DMS53 treated with DMSO at 0.1 percent for 48 hours (cell line): ENCODE measurements at regions not wholly inside any gene's neighbourhood (a gene's known extent, or its start where the extent isn't known, plus 50 kb on each side); places are given as distances from the start of the nearest gene placed in this dataset.

Experiments
- DNase-seq: peaks from one replicate; lab custom pipeline; 2025; ENCODE audit not compliant: unreplicated experiment; lab: John Stamatoyannopoulos, UW

DNA sequence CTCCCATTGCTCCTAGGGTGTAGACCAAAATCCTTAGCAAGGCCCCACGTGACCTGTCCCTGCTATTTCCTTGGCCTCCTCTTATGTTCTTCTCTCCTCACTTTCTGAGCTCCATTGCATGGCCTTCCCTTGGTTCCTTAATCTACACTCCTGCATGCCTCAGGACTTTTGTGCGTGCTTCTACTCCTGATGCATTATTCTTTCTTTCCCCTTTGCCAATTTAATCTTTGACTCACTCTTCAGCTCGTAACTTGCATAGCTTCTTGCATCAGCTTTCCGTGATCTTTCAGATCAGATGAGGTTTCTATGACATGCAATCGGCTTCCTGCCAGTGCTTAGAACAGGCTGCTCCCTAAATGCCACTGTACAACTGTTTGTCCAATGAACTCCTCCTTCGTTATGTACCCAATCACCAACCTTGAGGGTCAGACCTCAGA is 261.6 kb upstream of the CADM1 start:
- no peak for DNase-seq

DNA sequence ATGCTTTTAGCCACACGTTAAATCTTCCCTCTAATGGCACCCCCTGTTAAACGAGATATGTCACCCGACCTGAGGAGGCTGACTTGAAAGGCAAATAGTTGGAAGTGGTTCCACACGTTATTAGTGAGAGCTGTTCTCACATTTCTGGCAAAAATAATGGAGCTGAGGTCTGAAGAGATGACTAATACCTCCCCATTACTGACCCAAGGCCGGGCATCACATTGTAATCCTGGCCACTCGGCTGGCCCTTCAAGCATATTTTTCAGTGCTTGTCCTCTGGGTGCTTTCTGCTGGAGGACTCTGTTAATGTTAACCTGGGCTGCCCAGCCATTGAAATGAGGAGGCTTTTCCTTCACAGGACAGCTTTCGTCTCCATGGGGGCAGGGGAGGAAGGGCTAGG is 260.0 kb upstream of the CADM1 start:
- DNase-seq: no peak

DNA sequence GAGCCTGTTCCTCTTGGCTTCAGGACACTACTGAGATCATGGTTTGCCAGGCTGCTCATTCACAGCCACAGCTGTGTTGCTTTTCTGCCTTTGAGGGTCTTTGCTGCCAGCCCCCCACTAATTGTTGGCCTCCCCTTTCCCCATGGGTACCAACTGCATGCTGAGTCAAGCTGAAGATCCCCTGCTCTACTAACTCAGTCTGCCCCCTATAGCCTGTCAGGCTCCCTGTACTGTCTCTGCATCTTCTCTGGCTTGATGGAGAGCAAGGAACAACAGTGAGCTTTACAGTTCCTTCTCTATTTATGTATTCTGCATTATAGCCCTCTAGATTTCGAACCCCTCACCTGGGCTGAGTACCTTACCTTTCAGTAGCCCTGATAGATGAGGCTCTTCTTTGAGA is 257.6 kb upstream of the CADM1 start:
- no peak for DNase-seq

DNA sequence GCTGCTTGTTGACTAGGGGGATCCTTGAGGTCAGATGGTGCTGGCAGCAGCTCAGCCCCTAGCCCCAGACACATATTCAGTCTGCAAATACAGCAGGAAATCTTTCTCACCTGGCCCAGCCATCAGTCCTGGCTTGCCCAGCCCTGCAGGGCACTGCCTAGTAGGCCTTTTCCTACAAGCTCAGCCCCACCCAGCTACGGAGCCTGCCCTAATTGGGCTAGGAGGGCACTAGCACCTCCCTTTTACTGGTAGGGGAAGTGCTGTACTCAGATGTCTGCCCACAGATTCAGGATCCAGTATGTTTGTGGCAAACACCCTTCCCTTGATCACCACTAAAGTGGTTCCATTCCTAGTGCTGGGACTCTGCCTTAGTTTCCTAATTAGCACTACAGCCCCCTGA is 257.1 kb upstream of the CADM1 start:
- no peak for DNase-seq

DNA sequence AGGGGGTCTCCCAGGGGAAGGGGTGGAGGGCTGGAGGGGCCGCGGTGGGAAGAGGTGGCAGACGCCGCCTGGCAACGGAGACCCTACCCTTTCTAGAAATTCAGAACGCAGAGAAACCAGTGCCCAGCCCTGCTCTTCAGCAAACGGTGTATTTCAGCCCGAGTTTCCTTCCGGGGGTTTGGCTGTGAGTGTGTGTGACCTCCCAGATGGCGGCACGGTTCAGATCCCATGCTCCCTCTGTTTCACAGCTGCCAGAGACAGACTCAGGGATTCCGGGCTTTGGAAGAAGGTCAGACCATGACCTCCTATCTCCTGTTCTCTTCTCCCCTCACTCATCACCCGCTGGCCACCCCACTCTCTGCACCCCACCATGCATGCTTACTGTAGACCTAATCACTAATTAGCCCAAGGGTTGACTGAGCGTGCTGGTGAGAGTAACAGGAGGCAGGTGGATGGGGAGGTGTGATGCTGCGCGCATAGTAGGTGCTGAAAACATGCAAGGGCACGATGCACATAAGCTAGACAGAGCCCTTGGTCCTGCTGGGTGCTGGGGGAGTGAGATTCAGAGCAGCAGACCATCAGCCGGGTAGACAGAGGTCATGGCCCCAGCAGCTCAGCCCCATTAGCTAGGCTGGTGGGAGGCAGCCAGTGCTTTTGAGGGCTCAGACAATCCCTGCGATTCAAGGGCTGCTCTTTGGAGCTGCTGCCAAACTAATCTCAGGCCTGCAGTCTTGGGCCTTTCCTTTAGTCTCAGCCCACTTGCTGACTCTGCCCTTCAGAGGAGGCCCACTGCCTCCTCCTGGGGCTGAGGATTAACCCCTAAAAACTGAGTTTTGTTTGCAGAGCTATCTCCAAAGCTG is 256.5 kb upstream of the CADM1 start:
- DNase-seq: no peak

DNA sequence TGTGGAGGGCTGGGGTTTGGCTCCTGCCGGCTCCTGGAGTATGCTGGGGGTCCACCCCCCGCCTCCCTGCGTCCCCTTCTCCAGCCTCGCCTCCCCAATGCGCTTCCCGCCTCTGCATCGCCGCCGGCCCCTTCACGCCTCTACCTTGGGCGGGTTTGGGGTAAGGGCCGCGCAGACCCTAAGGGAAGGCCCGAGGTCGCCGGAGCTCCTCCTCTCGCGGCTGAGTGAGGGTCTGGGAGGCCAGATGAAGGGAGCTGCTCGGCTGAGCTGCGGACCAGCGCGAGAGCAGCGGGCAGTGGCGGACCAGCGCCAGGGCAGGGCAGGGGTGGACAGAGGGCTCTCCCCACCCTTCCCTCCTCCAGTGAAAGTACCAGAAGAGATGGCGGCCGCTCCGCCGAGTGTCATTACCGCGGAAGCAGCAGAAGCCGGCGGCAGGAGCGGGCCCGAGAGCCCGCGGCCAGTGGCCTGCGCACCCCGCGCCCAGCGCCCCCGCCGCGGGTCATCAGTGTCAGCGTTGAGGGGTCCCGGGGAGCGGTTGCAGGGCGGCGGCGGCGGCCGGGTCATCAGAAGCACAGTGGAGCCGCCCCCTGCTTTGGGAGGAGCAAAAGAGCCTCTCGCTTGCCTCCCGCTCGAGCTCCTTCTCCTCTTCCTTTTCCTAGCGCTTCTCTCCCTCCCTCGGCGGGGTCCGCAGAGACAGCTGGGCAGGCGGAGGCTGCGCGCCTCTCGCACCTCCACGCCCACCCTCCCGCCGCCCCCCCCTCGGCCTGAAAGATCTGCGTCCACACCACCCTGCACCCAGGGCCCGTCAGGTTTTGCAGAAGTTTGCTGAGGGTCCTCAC is 255.6 kb upstream of the CADM1 start:
- DNase-seq: peak; percentile 15

DNA sequence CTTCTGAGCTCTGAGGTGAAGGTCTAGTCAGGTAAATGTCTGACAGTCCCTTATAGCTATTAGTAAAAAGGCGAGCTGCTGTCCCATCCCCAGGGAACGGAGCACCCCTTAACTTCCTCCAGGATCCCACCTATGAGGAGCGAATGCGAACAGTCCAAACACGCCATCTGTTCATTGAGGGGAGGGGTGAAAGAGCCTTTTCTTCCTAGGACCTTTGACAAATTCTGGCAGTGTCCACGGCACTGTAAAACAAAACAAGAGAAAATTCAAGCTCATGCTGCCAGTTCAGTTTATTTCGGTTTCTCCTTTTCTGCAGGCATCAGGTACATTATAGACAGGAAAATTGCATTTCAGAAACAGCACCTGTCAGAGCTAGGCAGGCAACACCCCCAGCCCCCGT is 253.8 kb upstream of the CADM1 start:
- no peak for DNase-seq

DNA sequence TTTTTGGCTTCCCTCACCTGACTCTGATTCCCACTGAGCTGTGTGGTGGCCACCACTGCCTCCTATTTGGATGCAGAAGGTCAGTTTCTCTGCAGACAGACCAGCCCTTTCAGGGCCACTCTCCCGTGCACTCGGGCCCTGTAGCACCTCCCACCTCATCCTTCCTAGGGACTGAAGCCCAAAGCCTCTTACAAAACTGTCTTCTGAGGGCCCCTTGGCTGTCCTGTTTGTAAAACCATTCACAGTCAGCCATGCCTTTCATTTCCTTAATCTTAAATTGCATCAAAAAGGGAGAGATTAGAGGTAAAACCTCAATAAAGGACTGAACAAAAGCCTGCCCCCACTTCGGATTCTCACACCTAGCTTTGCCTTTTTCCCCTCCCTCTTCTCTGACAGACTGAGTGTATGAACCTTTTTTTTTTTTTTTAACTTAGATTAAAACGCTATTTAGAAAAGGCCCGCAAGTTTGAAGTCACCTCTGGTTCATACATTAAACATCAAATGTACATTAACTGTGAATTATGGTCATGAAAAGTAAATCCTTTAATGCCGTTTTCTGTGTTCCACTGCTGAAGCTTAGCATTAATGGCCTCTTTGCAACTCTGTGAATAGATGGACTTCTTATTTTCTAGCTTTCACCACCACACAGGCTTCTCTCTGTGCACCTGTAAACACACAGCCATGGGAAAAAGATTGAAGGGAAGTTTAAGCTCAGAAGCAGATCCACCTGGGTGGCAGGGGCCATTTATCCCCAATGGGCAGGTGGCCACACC is 247.2 kb upstream of the CADM1 start:
- no peak for DNase-seq

DNA sequence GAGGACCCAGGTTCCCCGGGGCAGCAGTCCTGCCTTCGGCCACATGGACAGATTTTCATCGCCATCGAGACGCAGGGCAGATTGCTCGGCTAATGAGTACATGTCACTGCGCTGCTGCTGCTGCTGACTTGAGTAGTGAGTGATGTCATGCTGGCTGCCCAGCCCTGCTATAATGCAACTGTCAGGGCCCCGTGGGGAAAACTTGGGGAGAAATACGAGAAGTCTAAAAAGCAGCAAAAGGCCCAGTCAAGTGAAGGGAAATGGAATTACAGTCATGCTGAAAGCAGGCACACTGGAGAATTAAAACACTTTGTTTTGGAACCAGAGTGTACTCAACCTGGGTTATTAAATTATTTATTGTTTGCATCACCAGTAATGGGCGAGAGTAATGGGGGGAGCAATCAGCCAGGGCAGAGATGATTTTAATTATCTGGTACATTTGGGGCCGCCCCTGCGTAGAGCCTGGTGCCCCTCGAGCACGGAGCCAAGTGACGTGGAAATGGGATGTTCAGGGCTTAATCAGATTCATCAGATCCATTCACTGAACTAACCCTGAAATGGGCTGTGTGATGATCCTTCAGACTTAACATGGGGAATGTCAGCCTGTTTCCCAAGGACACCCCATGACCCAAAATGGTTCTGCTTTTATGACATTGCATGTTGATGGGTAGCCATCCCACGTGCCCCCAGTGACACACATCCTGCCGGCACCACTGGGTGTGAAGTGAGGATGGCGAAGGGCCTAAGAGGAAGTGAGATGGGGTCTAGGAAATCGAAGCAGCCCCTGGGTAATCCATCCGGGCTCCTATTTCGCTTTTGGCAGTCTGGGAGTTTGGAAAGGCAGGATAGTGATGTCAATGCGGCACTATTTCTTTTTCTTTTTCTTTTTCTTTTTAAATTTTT is 241.6 kb upstream of the CADM1 start:
- DNase-seq: no peak

DNA sequence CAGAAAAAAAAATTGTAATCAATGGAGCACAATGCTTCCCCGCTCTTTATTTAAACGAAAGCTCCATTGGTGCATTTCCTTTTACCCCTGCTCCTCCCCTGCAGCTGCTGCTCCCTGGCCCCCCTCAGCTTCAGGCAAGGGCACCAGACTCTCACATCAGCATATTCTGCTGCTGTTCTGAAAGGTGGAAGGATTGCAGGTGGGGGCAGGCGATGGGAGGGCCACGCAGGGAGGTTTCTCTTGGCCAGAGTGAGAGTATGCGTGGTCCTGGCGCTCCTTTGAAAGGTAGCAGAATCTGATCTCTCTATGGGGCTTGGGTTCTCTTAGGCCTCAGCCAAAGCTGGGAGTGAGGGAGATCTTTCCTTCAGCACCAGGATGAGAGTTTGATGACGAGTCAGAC is 240.9 kb upstream of the CADM1 start:
- no peak for DNase-seq

DNA sequence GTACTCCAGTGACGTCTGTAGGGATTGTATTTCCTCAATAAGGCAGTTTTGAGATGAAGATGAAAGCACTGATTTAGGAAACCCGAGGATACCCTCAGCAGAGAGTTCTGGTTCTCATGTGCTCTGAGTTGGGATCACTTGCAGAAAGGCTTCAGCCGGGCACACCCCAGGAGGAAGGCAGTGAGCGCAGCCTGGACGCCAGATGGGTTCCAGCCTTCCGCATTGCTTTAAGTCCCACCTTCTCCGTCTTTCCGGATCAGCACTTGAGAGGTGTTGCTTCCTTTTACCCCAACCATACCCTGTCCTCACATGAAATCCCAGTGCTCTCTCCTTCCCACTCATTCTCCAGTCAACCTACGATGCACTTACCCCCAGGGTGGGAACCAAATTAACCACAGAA is 239.5 kb upstream of the CADM1 start:
- no peak for DNase-seq

DNA sequence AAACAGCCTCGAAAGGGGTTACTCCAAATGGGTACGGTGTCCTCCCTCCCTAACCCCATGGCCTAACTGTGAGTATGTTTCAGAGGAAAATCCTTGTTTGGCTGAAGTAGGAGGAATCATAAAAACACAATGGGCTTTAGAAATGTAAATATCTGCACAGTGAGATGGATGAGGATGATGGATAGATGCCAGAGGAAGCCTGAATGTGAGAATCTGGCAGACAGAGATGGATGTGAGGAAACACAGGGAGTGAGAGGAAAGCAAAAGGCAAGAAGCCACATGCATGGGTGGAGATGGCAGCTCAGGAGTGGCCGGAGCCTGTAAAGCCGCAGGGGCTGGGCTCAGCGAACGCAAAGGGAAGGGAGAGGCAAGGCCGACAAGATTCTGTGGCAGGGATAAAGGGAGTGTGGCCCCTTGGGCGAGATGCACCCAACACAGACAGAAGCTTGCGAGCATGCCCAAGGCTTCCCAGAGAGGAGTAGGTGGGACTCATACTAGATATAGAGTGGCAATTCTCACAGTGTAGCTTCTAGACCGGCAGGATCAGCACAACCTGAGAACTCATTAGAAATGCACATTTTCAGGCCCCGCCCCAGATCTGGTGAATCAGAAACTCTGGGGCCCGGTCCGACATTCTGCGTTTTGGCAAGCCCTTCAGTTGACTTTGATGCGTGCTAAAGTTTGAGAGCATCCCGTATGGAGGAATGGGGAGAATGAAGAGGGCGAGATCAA is 237.3 kb upstream of the CADM1 start:
- no peak for DNase-seq

DNA sequence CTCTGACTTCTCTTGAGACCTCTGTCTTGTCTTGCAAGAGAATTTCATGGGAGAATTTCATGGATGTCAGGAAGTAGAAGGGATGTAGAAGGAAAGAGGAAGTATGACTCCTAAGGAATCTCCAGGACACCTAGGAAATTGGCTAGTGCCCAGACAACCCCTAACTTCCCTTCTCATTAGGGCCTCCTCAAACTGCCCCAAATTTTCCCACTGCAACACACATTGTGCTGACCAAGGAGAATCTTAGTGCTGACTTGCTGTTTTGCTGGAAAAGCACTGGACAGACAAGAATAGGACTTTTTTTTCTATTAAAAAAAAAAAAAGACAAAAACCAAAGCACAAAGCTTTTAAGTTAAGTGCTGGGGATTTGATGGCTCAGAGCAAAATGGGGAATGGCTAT is 236.1 kb upstream of the CADM1 start:
- DNase-seq: no peak

DNA sequence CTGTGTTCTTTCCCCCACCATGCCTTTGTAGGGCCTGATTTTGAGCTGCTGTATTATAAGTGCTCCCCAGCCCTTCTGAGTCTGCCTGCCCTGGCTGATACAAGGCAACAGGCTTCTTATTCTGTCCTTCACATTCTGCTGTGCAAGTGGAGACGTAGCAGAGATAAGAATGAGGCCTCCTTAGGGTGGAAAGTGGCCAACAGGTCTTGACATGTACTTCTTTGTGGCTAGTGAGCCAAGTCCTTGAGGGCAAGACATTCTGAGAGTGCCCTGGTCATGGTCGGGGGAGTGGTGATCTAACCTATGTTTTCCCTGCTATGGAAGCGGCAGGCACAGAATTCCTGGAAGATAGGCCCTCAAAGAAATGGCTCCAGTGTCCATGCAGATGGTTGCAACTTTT is 235.7 kb upstream of the CADM1 start:
- DNase-seq: no peak

DNA sequence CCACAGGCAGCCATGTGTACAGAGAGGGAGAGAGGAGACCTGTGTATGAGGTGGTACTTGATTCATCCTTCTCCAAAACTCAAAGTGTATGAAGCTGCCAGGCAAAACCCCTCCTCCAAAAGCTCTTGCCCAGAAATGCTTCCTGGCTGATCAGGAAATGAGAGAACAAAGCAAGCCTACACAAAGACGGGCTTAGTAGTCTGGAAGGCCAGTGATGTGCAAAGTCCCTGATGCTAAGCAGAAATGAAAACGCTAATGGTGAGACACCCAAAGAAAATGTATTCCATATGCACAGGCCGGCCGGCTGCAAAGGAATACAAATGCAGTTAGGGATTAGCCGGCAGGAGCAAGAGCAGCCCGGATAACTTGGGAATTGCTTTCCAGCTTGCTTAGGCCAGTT is 234.9 kb upstream of the CADM1 start:
- DNase-seq: no peak

DNA sequence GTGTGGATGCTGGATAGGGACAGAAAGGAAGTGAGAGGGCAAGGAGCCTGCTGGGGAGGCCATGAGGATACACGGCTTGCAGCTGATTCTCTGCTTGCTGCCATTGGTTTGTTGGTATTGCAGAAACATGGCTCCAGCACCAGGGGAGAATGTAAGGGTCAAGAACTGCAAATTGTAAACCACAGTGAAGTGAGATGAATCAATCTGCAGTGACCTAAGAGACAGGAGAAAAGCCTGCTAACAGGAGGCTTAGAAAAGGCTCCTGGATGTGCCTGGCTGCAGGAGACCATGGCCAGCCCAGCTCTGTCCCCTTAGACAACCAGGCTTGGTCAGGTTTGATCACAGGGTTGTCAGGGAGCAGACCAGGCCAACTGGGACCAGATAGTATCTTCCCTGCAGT is 233.7 kb upstream of the CADM1 start:
- DNase-seq: no peak

DNA sequence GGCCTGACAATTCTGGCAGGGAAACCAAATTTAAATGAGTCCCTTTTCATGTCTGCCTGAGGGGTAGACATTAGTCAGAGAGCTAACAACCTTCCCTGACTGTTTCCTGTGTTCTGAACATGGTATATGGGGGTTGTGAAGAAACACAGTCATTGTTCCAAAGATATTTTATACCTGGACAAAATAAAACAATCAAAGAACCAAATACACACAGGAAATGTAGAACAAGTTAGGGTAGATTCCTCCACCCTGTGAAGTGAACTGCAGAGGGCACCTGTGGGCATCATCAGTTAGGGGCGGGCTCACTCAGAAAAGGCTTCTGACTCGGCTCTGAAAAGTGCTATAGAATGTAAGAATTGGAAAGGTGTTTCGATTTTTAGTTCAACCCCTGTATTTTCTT is 231.9 kb upstream of the CADM1 start:
- no peak for DNase-seq

DNA sequence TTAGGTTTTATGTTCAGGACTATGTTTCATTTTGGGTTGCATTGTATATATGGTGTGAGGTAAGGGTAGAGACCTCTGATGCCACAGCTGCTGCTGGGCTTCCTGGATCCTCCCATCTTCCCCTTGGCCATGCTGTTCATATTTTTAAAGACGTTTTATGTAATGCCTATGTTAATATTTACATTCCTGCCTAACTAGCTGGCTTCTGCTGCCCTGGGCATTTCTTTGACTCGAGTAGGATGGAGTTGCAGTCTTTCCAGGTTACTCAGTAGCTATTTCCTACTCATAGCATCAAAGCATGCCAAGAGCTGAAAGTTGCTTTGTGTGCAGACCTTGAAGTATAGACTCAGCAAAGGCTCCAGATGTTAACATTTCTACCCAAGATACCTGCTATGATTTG is 220.5 kb upstream of the CADM1 start:
- DNase-seq: no peak

DNA sequence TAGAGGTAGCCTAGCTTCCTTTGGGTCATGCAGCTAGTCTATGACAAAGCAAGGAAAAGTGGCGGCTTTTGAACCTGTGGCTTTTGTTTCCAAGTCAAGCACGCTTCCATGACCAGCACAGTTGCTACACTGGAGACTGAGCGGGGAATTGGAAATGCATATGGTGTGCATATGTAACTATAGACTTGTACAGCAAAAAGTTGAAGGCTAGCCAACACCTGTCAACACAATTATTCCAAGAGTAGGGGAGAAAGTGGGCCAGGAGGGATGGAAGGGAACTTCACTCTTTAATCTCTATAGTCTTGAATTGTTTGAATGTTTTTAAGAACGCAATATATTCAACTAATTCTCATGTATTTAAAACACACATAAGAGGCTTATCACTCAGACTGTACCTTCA is 218.5 kb upstream of the CADM1 start:
- DNase-seq: no peak
